GM18858 (cell line): ENCODE measurements at regions not wholly inside any gene's neighbourhood (a gene's known extent, or its start where the extent isn't known, plus 50 kb on each side); places are given as distances from the start of the nearest gene placed in this dataset.

Experiments used
- ATAC-seq: cut with Tn5 transposase; IDR thresholded peaks from one replicate; pipeline ENCODE4 v1.9.1; 2021; ENCODE audit not compliant: unreplicated experiment

DNA sequence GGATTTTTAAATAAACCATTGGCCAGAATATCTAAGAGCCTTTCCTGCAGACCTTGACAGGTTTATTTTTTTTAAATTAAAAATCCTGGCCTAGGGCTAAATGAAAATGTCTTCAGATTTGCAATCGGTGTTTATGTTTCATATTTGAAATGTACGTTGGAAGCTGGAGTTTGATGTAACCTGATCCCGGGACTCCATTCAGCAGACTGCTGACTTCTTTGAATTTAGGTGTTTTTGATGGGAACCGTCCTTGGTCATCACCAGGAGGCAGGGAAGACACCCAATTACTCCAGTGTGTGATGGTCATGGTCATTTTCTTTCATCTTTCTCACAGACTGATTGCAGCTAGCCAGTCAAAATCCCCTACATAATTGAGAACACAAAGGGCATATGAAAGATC, 60.1 kb upstream of the BRINP1 start:
- no peak for ATAC-seq

DNA sequence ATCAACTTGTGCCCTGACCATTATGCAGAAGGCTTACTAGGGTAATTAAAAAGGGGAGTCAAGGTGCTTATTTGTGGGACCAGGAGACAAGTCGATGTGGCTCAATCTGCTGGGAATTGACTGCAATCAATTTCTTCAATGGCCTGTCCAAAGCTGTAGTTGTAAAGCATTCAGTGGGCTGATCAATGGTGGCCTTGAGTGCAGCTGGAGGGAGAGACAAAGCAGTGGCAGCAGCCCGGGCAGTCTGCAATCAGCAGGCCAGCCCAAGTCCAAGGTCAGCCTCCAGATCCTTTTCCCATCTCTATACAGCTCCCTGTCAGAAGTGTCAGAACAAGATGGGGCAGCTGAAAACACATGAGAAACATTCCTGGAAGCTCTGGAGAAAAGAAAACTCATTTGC, 51.0 kb upstream of the BRINP1 start:
- no peak for ATAC-seq
